IPS-15b (cell line): ENCODE measurements at regions not wholly inside any gene's neighbourhood (a gene's known extent, or its start where the extent isn't known, plus 50 kb on each side); places are given as distances from the start of the nearest gene placed in this dataset.

Source experiments
- H3K27me3 ChIP-seq: one replicate; pipeline ENCODE4 v1.6.1; 2013; ENCODE audit warnings: low read length; ENCODE audit not compliant: control insufficient read depth, insufficient read depth
- H3K36me3 ChIP-seq: one replicate; pipeline ENCODE4 v1.6.1; 2013; ENCODE audit warnings: low read length; ENCODE audit not compliant: control insufficient read depth, insufficient read depth
- H3K4me1 ChIP-seq: one replicate; pipeline ENCODE4 v1.6.1; 2013; ENCODE audit warnings: mild to moderate bottlenecking, low read length; ENCODE audit not compliant: control insufficient read depth, insufficient read depth
- H3K4me3 ChIP-seq: one replicate; pipeline ENCODE4 v1.5.1; 2013; ENCODE audit warnings: low read depth, low read length
- H3K9ac ChIP-seq: one replicate; pipeline ENCODE4 v1.6.1; 2013; ENCODE audit warnings: low read depth, mild to moderate bottlenecking, low read length
- H3K9me3 ChIP-seq: one replicate; pipeline ENCODE4 v1.6.1; 2013; ENCODE audit warnings: mild to moderate bottlenecking, low read length; ENCODE audit not compliant: control insufficient read depth, insufficient read depth

GRCh38 chr2:217736776-217737550 is 265.8 kb downstream of the TNS1 start:
- Histone ChIP-seq H3K9ac (no peak overlapping the region), H3K9me3 (no peaks in the 10 kb centered on the region), H3K36me3 (no peaks in the 10 kb centered on the region), H3K27me3 (no peaks in the 10 kb centered on the region), H3K4me3 (no peak overlapping the region), H3K4me1 (no peaks in the 10 kb centered on the region)

DNA sequence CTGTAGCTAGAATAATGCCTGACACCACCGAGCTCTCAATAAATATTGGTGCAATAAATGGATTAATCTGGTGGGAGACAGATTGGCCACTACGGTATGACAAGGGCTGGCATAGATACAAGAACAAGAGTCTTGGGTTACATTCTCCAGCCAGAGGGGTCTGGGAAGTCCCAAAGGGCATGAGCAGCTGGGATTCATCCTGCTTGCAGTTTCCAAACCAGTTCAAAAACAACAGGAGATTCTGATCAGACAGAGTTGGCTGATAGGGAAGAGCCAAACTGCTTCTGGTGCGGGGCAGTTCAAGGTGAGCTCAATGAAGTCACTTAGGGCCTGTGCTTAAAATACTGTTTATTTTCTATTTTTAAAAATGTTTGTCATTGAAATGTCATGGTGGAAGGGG is 266.9 kb downstream of the TNS1 start:
- Histone ChIP-seq H3K4me3 (no peak overlapping the region), H3K27me3 (no peaks in the 10 kb centered on the region), H3K9ac (no peak overlapping the region), H3K4me1 (no peaks in the 10 kb centered on the region), H3K36me3 (no peaks in the 10 kb centered on the region), H3K9me3 (no peaks in the 10 kb centered on the region)

GRCh38 chr2:217735034-217735433 is 267.8 kb downstream of the TNS1 start:
- no peaks in the 10 kb centered on the region for H3K9me3 ChIP-seq
- no peaks in the 10 kb centered on the region for H3K4me1 ChIP-seq
- no peaks in the 10 kb centered on the region for H3K36me3 ChIP-seq
- H3K4me3 ChIP-seq, result no peak overlapping the region
- H3K9ac ChIP-seq, result no peak overlapping the region
- H3K27me3 ChIP-seq, result no peaks in the 10 kb centered on the region

- H3K36me3 ChIP-seq, result no peaks in the 10 kb centered on the region
- H3K4me3 ChIP-seq, result no peak overlapping the region
- H3K4me1 ChIP-seq, result no peaks in the 10 kb centered on the region
- H3K27me3 ChIP-seq, result no peaks in the 10 kb centered on the region
- H3K9me3 ChIP-seq, result no peaks in the 10 kb centered on the region
- no peak overlapping the region for H3K9ac ChIP-seq
Observed at GRCh38 chr2:217733461-217733860, 269.3 kb downstream of the TNS1 start.

DNA sequence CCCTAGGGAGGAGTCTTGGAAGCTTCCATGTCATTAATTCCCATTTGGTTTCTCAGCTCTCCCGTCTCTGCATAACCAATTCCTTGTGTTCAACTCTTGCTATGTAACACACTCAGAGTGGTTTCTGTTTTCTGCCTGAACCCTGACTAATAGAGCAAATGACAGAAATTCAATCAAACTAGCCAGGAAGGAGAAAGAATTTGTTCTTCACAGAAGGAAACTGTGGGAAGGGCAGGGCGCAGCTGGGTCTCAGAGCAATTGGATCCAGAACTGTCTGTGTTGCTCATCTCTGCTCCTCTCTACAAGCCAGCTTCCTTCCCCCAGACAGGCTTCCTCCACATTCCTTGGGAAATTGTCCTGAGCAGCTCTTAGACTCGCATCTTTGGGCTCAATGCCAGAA is 269.8 kb downstream of the TNS1 start:
- Histone ChIP-seq H3K9ac (no peak overlapping the region), H3K4me1 (no peaks in the 10 kb centered on the region), H3K27me3 (no peaks in the 10 kb centered on the region), H3K9me3 (no peaks in the 10 kb centered on the region), H3K4me3 (no peak overlapping the region), H3K36me3 (no peaks in the 10 kb centered on the region)

GRCh38 chr2:217731805-217732204 is 271.0 kb downstream of the TNS1 start:
- no peak overlapping the region for H3K9ac ChIP-seq
- H3K9me3 ChIP-seq, result no peaks in the 10 kb centered on the region
- no peak overlapping the region for H3K4me3 ChIP-seq

DNA sequence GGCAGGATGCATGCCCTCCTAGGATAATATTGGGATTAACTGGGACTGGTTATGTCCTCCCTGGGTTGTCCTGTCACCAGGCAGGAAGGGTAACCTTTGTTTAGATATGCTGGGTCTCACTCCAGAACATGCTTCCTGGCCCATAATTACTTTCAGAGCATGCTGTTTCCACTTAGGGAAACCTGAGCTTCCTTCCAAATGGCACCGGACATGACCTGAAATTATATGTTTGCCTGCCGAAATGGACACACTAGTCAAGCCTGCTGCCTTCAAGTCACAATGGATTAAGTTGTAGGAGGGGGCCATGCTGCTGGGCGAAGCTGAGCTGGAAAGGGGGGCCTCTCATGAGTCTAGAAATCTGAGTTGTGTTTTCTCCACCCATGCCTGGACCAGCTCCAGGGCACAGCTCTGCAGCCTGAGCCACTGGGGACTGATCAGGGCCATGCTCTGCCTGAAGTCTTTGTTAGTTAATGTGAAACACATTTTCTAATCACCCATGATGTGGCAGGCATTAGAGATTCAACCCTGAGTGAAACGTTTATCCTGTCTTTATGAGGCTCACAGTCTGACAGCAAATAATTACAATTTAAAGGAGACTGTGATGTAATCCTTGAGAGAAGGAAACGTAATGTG is 273.3 kb downstream of the TNS1 start:
- Histone ChIP-seq H3K9ac (no peak overlapping the region), H3K4me1 (no peaks in the 10 kb centered on the region)

More at GRCh38 chr2:217731805-217732204, 271.0 kb downstream of the TNS1 start:
- Histone ChIP-seq H3K4me1 (no peaks in the 10 kb centered on the region), H3K27me3 (no peaks in the 10 kb centered on the region), H3K36me3 (no peaks in the 10 kb centered on the region)

GRCh38 chr2:217727801-217728200 is 275.0 kb downstream of the TNS1 start:
- H3K36me3 ChIP-seq, result no peaks in the 10 kb centered on the region
- H3K9me3 ChIP-seq, result no peaks in the 10 kb centered on the region
- H3K4me3 ChIP-seq, result no peak overlapping the region
- H3K27me3 ChIP-seq, result no peaks in the 10 kb centered on the region
- no peak overlapping the region for H3K9ac ChIP-seq
- H3K4me1 ChIP-seq, result no peaks in the 10 kb centered on the region

More for the DNA sequence above, 273.3 kb downstream of the TNS1 start:
- H3K4me3 ChIP-seq, result no peak overlapping the region
- H3K9me3 ChIP-seq, result no peaks in the 10 kb centered on the region
- no peaks in the 10 kb centered on the region for H3K36me3 ChIP-seq
- H3K27me3 ChIP-seq, result no peaks in the 10 kb centered on the region

DNA sequence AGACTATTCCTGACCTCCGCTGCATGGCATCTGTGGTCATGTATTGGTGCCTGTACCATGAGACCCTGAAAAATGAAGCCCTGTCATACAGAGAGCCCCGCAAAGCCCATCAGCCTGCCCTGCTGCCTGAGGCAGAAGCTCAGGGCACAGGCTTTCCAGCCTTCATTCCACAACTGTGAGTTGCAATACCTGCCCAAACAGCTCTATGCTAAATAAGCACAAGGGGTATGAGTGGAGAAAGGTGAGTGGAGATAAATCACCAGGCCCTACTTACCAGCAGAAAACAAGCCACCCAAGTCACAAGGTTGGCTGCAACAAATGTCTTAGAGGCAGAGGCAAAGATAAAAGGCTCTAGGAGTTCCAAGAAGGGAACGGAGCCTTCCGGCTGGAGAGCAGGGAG is 277.4 kb downstream of the TNS1 start:
- Histone ChIP-seq H3K4me1 (no peaks in the 10 kb centered on the region), H3K36me3 (no peaks in the 10 kb centered on the region), H3K27me3 (no peaks in the 10 kb centered on the region), H3K9me3 (no peaks in the 10 kb centered on the region), H3K4me3 (no peak overlapping the region), H3K9ac (no peak overlapping the region)

- no peaks in the 10 kb centered on the region for H3K27me3 ChIP-seq
Observed at GRCh38 chr2:217724471-217724870, 278.3 kb downstream of the TNS1 start.

DNA sequence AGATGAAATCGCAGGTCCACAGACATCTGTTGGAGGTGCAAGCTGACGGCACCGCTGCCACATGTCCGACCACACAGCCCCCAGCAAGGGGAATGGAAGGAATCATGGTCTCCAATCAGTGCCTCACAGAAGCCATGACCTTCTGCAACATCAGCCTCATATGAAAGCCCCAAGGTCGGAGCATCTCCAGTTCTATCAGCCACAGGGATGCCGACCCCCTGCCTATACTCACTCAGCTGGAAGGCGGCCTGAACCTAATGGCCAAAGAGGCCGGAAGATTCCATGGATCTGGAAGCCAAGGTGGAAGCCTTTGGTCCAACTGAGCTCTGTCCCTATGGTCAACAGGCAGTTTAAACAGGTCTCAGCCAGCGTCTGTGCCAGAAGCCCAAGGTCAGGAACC is 278.8 kb downstream of the TNS1 start:
- no peaks in the 10 kb centered on the region for H3K36me3 ChIP-seq
- no peaks in the 10 kb centered on the region for H3K9me3 ChIP-seq
- H3K9ac ChIP-seq, result no peak overlapping the region
- no peak overlapping the region for H3K4me3 ChIP-seq
- no peaks in the 10 kb centered on the region for H3K4me1 ChIP-seq
- H3K27me3 ChIP-seq, result no peaks in the 10 kb centered on the region

More at GRCh38 chr2:217724471-217724870, 278.3 kb downstream of the TNS1 start:
- Histone ChIP-seq H3K4me1 (no peaks in the 10 kb centered on the region), H3K9ac (no peak overlapping the region), H3K4me3 (no peak overlapping the region), H3K9me3 (no peaks in the 10 kb centered on the region), H3K36me3 (no peaks in the 10 kb centered on the region)

DNA sequence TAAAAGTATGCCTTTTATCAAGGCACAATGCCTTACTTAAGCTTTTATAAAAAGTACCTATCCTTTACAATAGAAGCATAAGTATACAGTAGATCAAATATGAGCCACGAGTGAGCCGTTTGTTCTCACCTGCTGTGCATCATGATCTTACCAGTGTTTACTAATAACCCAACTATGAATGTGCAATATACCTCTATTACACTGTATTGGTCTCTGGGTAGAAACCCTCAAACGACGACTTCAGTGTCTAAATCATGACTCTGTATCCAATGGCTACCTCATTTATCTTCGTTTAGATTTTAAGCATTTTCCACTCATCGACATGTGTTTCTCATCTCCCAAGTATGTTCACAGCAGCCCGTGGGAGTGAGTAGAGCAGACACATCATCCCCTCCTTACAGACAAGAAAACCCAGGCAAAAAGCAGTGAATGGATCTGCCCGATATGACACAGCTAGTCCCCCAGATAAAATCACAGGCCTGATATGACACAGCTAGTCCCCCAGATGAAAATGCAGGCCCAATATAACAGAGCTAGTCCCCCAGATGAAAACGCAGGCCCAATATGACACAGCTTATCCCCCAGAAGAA is 279.8 kb downstream of the TNS1 start:
- H3K9ac ChIP-seq, result no peak overlapping the region
- H3K27me3 ChIP-seq, result no peaks in the 10 kb centered on the region
- H3K4me3 ChIP-seq, result no peak overlapping the region
- no peaks in the 10 kb centered on the region for H3K9me3 ChIP-seq
- H3K4me1 ChIP-seq, result no peaks in the 10 kb centered on the region
- no peaks in the 10 kb centered on the region for H3K36me3 ChIP-seq
